Breast epithelium (tissue), 3 donors: ENCODE measurements at regions not wholly inside any gene's neighbourhood (a gene's known extent, or its start where the extent isn't known, plus 50 kb on each side); places are given as distances from the start of the nearest gene placed in this dataset.

ENCODE experiments used
- CTCF ChIP-seq, 3 donors: fragments of 450-650 bp; IDR thresholded peaks; one replicate each; pipeline ENCODE4 v1.5.1; 2016 to 2017; ENCODE audit warnings: antibody characterized with exemption in 3 of 3, mild to moderate bottlenecking in 3 of 3, moderate library complexity in 3 of 3
- POLR2A ChIP-seq: fragments of 450-650 bp; IDR thresholded peaks from one replicate; pipeline ENCODE4 v1.6.1; 2016; ENCODE audit warnings: antibody characterized with exemption, mild to moderate bottlenecking, moderate library complexity
- POLR2AphosphoS5 ChIP-seq, 3 donors: sonication (generic); formaldehyde crosslinking; IDR thresholded peaks; one replicate each; pipeline ENCODE4 v1.6.1; 2017; ENCODE audit warnings: antibody characterized with exemption in 3 of 3

- TF ChIP-seq CTCF (IDR thresholded peaks at IDR 0.05) (no peak), POLR2A (no peak), POLR2AphosphoS5 (IDR thresholded peaks at IDR 0.05) (no peak)
Observed at GRCh38 chr5:67378256-67378655, 181.7 kb upstream of the CD180 start.
